MM.1S (cell line): ENCODE measurements at regions not wholly inside any gene's neighbourhood (a gene's known extent, or its start where the extent isn't known, plus 50 kb on each side); places are given as distances from the start of the nearest gene placed in this dataset.

Experiments used
- CTCF ChIP-seq: fragments of 300-600 bp; sonication (generic); IDR thresholded peaks from 2 replicates; pipeline ENCODE4 v1.5.1; 2016; ENCODE audit warnings: antibody characterized with exemption, low read length, mixed read lengths
- EZH2 ChIP-seq: fragments of 300-600 bp; sonication (generic); optimal IDR thresholded peaks from 2 replicates; pipeline ENCODE3; 2017; ENCODE audit warnings: low read depth, mild to moderate bottlenecking, antibody characterized with exemption, low read length, mixed read lengths
- EZH2phosphoT487 ChIP-seq: fragments of 300-600 bp; sonication (generic); IDR thresholded peaks from 2 replicates; pipeline ENCODE4 v1.6.1; 2018; ENCODE audit warnings: antibody characterized with exemption, low read length

GRCh38 chr13:80438521-80438920, 97.6 kb upstream of the SPRY2 start:
- no peak for TF ChIP-seq CTCF
- no peak for TF ChIP-seq EZH2phosphoT487
- TF ChIP-seq EZH2, result no peak
